Epidermal melanocyte (primary cell): ENCODE measurements at regions not wholly inside any gene's neighbourhood (a gene's known extent, or its start where the extent isn't known, plus 50 kb on each side); places are given as distances from the start of the nearest gene placed in this dataset.

Experiments
- DNase-seq: peaks from one replicate; pipeline ENCODE4 v3.0.0; 2011; ENCODE audit warnings: low spot score; ENCODE audit not compliant: insufficient read length

- no peak for DNase-seq
Measured at GRCh38 chr11:127888386-127888785, 699.0 kb downstream of the ETS1 start.

- DNase-seq: no peak
Measured at GRCh38 chr11:127875131-127875530, 712.2 kb downstream of the ETS1 start.

GRCh38 chr11:127873478-127873877 is 713.9 kb downstream of the ETS1 start:
- no peak for DNase-seq

GRCh38 chr11:127866109-127866508 is 721.2 kb downstream of the ETS1 start:
- DNase-seq: no peak

- no peak for DNase-seq
Measured at GRCh38 chr11:127864861-127865260, 722.5 kb downstream of the ETS1 start.

- no peak for DNase-seq
Measured at GRCh38 chr11:127862406-127862805, 725.0 kb downstream of the ETS1 start.

- no peak for DNase-seq
Measured at GRCh38 chr11:127859941-127860354, 727.4 kb downstream of the ETS1 start.

- DNase-seq: no peak
Measured at GRCh38 chr11:127844876-127845275, 742.5 kb downstream of the ETS1 start.

GRCh38 chr11:127843483-127844396 is 743.6 kb downstream of the ETS1 start:
- DNase-seq: peak; percentile 64

- DNase-seq: no peak
Measured at GRCh38 chr11:127825183-127825582, 762.2 kb downstream of the ETS1 start.

GRCh38 chr11:127818625-127819024 is 768.7 kb downstream of the ETS1 start:
- DNase-seq: no peak

- DNase-seq: no peak
Measured at GRCh38 chr11:127816962-127817361, 770.4 kb downstream of the ETS1 start.

GRCh38 chr11:127815331-127815730 is 772.0 kb downstream of the ETS1 start:
- no peak for DNase-seq

GRCh38 chr11:127806501-127806900 is 780.9 kb downstream of the ETS1 start:
- no peak for DNase-seq

GRCh38 chr11:127805771-127806170 is 781.6 kb downstream of the ETS1 start:
- no peak for DNase-seq

- no peak for DNase-seq
Measured at GRCh38 chr11:127804747-127805400, 782.5 kb downstream of the ETS1 start.

- no peak for DNase-seq
Measured at GRCh38 chr11:127803755-127804154, 783.6 kb downstream of the ETS1 start.

- no peak for DNase-seq
Measured at GRCh38 chr11:127800989-127801688, 786.2 kb downstream of the ETS1 start.

GRCh38 chr11:127795326-127795725 is 792.0 kb downstream of the ETS1 start:
- no peak for DNase-seq

GRCh38 chr11:127791844-127792243 is 791.3 kb upstream of the KIRREL3 start:
- DNase-seq: no peak

- no peak for DNase-seq
Measured at GRCh38 chr11:127790592-127790991, 790.0 kb upstream of the KIRREL3 start.

GRCh38 chr11:127789927-127790326 is 789.4 kb upstream of the KIRREL3 start:
- no peak for DNase-seq
